ENCODE measurements at regions not wholly inside any gene's neighbourhood (a gene's known extent, or its start where the extent isn't known, plus 50 kb on each side); places are given as distances from the start of the nearest gene placed in this dataset.

GRCh38 chr1:228870041-228870713 lies 134.9 kb downstream of the RHOU start:
- peaks cover 0 to 2% of the 10 kb centered on the region in 2 donors for H3K4me1 Mint-ChIP-seq (ENCODE audit: low read depth in 2 of 2)
- no peak overlapping the region for H3K4me3 Mint-ChIP-seq
- no peaks in the 10 kb centered on the region for H3K27me3 Mint-ChIP-seq
- H3K27ac Mint-ChIP-seq = no peak overlapping the region
- no peak for DNase-seq
- H3K9me3 Mint-ChIP-seq = no peaks in the 10 kb centered on the region
- no peak for ATAC-seq (replicated peaks)
- no peaks in the 10 kb centered on the region for H3K36me3 Mint-ChIP-seq (ENCODE audit: insufficient read depth)

GRCh38 chr1:228871314-228872061 lies 136.2 kb downstream of the RHOU start:
- no peaks in the 10 kb centered on the region for H3K36me3 Mint-ChIP-seq (ENCODE audit: insufficient read depth)

GRCh38 chr1:228872080-228872479 lies 136.8 kb downstream of the RHOU start:
- no peak overlapping the region for H3K27ac Mint-ChIP-seq
- peaks cover 2 to 6% of the 10 kb centered on the region in 2 donors for H3K4me1 Mint-ChIP-seq (ENCODE audit: low read depth in 2 of 2)
- DNase-seq (no peak), ATAC-seq (replicated peaks) (no peak)
- H3K9me3 Mint-ChIP-seq = no peaks in the 10 kb centered on the region
- no peaks in the 10 kb centered on the region for H3K27me3 Mint-ChIP-seq
- no peak overlapping the region for H3K4me3 Mint-ChIP-seq
- H3K36me3 Mint-ChIP-seq (ENCODE audit: insufficient read depth) = no peaks in the 10 kb centered on the region

More at GRCh38 chr1:228871314-228872061, 136.2 kb downstream of the RHOU start:
- H3K4me3 Mint-ChIP-seq = no peak overlapping the region
- no peak for DNase-seq
- no peaks in the 10 kb centered on the region for H3K27me3 Mint-ChIP-seq
- no peak for ATAC-seq (replicated peaks)
- H3K4me1 Mint-ChIP-seq (ENCODE audit: low read depth in 2 of 2) = peaks cover under 1 to 2% of the 10 kb centered on the region in 2 donors
- no peak overlapping the region for H3K27ac Mint-ChIP-seq
- H3K9me3 Mint-ChIP-seq = no peaks in the 10 kb centered on the region

GRCh38 chr1:228873709-228874108 lies 138.4 kb downstream of the RHOU start:
- ATAC-seq (replicated peaks) (no peak), DNase-seq (no peak)
- no peak overlapping the region for H3K4me3 Mint-ChIP-seq
- H3K36me3 Mint-ChIP-seq (ENCODE audit: insufficient read depth) = no peaks in the 10 kb centered on the region
- no peaks in the 10 kb centered on the region for H3K9me3 Mint-ChIP-seq
- no peaks in the 10 kb centered on the region for H3K27me3 Mint-ChIP-seq
- no peak overlapping the region for H3K27ac Mint-ChIP-seq
- peaks cover 2 to 7% of the 10 kb centered on the region in 2 donors for H3K4me1 Mint-ChIP-seq (ENCODE audit: low read depth in 2 of 2)

- ATAC-seq (replicated peaks) (no peak), DNase-seq (no peak)
- peaks cover 2 to 7% of the 10 kb centered on the region in 2 donors for H3K4me1 Mint-ChIP-seq (ENCODE audit: low read depth in 2 of 2)
- no peaks in the 10 kb centered on the region for H3K27me3 Mint-ChIP-seq
- no peak overlapping the region for H3K4me3 Mint-ChIP-seq
- H3K27ac Mint-ChIP-seq = no peak overlapping the region
- peaks cover 0 to 2% of the 10 kb centered on the region in 2 donors for H3K9me3 Mint-ChIP-seq
- H3K36me3 Mint-ChIP-seq (ENCODE audit: insufficient read depth) = no peaks in the 10 kb centered on the region
These were observed 140.5 kb downstream of the RHOU start for GRCh38 chr1:228875741-228876140.

GRCh38 chr1:228876187-228876586 lies 140.9 kb downstream of the RHOU start:
- no peaks in the 10 kb centered on the region for H3K36me3 Mint-ChIP-seq (ENCODE audit: insufficient read depth)
- no peak overlapping the region for H3K4me3 Mint-ChIP-seq
- peaks cover 2 to 7% of the 10 kb centered on the region in 2 donors for H3K4me1 Mint-ChIP-seq (ENCODE audit: low read depth in 2 of 2)
- no peaks in the 10 kb centered on the region for H3K27me3 Mint-ChIP-seq
- ATAC-seq (replicated peaks) = no peak
- DNase-seq = no peak
- no peak overlapping the region for H3K27ac Mint-ChIP-seq
- H3K9me3 Mint-ChIP-seq = peaks cover 0 to 2% of the 10 kb centered on the region in 2 donors

- Mint-ChIP-seq H3K4me1 (ENCODE audit: low read depth in 2 of 2) (peaks cover 3 to 7% of the 10 kb centered on the region in 2 donors), H3K27ac (no peak overlapping the region), H3K4me3 (no peak overlapping the region), H3K27me3 (no peaks in the 10 kb centered on the region), H3K9me3 (peaks cover 0 to 5% of the 10 kb centered on the region in 2 donors), H3K36me3 (ENCODE audit: insufficient read depth) (peaks cover 5% of the 10 kb centered on the region)
- DNase-seq = no peak
- no peak for ATAC-seq (replicated peaks)
These were observed 143.9 kb downstream of the RHOU start for GRCh38 chr1:228879164-228879563.

GRCh38 chr1:228882041-228882770 lies 146.9 kb downstream of the RHOU start:
- Mint-ChIP-seq H3K36me3 (ENCODE audit: insufficient read depth) (peaks cover 5% of the 10 kb centered on the region), H3K4me3 (no peak overlapping the region), H3K4me1 (ENCODE audit: low read depth in 2 of 2) (peaks cover 0 to 7% of the 10 kb centered on the region in 2 donors), H3K27me3 (no peaks in the 10 kb centered on the region), H3K27ac (no peak overlapping the region), H3K9me3 (peaks cover 0 to 5% of the 10 kb centered on the region in 2 donors)
- DNase-seq (no peak), ATAC-seq (replicated peaks) (no peak)

GRCh38 chr1:228882771-228883450 lies 147.6 kb downstream of the RHOU start:
- DNase-seq (no peak), ATAC-seq (replicated peaks) (no peak)
- Mint-ChIP-seq H3K4me3 (no peak overlapping the region), H3K27ac (no peak overlapping the region), H3K4me1 (ENCODE audit: low read depth in 2 of 2) (peaks cover 0 to 7% of the 10 kb centered on the region in 2 donors), H3K9me3 (peaks cover 0 to 5% of the 10 kb centered on the region in 2 donors), H3K36me3 (ENCODE audit: insufficient read depth) (peaks cover 5% of the 10 kb centered on the region), H3K27me3 (no peaks in the 10 kb centered on the region)

GRCh38 chr1:228883535-228883934 lies 148.3 kb downstream of the RHOU start:
- no peak overlapping the region for H3K4me3 Mint-ChIP-seq
- DNase-seq = no peak
- H3K4me1 Mint-ChIP-seq (ENCODE audit: low read depth in 2 of 2) = peaks cover 0 to 7% of the 10 kb centered on the region in 2 donors
- peaks cover 5% of the 10 kb centered on the region for H3K36me3 Mint-ChIP-seq (ENCODE audit: insufficient read depth)
- ATAC-seq (replicated peaks) = no peak
- H3K27ac Mint-ChIP-seq = no peak overlapping the region
- H3K27me3 Mint-ChIP-seq = no peaks in the 10 kb centered on the region
- H3K9me3 Mint-ChIP-seq = peaks cover 0 to 5% of the 10 kb centered on the region in 2 donors

GRCh38 chr1:228884196-228884595 lies 148.9 kb downstream of the RHOU start:
- Mint-ChIP-seq H3K4me3 (no peak overlapping the region), H3K27ac (peak overlapping the region in 1 of 2 donors; percentile 0), H3K27me3 (no peaks in the 10 kb centered on the region), H3K9me3 (peaks cover 0 to 4% of the 10 kb centered on the region in 2 donors), H3K4me1 (ENCODE audit: low read depth in 2 of 2) (peaks cover 0 to 7% of the 10 kb centered on the region in 2 donors), H3K36me3 (ENCODE audit: insufficient read depth) (peaks cover 5% of the 10 kb centered on the region)
- DNase-seq (no peak), ATAC-seq (replicated peaks) (no peak)

GRCh38 chr1:228884615-228885566 lies 149.6 kb downstream of the RHOU start:
- Mint-ChIP-seq H3K4me1 (ENCODE audit: low read depth in 2 of 2) (peaks cover 0 to 7% of the 10 kb centered on the region in 2 donors), H3K27me3 (no peaks in the 10 kb centered on the region), H3K4me3 (no peak overlapping the region), H3K27ac (peak overlapping the region in 1 of 2 donors; percentile 0), H3K36me3 (ENCODE audit: insufficient read depth) (peaks cover 5% of the 10 kb centered on the region), H3K9me3 (peaks cover 0 to 4% of the 10 kb centered on the region in 2 donors)
- ATAC-seq (replicated peaks) (no peak), DNase-seq (no peak)

All from effector memory CD8-positive, alpha-beta T cell (primary cell).